T47D (cell line): ENCODE measurements at regions not wholly inside any gene's neighbourhood (a gene's known extent, or its start where the extent isn't known, plus 50 kb on each side); places are given as distances from the start of the nearest gene placed in this dataset.
"Not testable (repeated sequence)": the region's sequence is repeated elsewhere in the genome, so short reads cannot be mapped to it uniquely, and the experiment has no call there.

Experiments
- DNase-seq, 2 experiments: peaks; one replicate each; pipeline versions ENCODE4 v3.0.0 to v3.0.0-alpha.2; 2011 to 2012; ENCODE audit warnings: low read depth in 1 of 2, low spot score in 1 of 2
- JUND ChIP-seq: IDR thresholded peaks from 2 replicates; pipeline ENCODE4 v1.6.1; 2012; ENCODE audit warnings: low read depth
- in situ Hi-C: cut with HindIII; loops from 2 replicates; pipeline ENCODE4 v1.10.0; 2016; ENCODE audit warnings: low sequenced_read_pairs, low pct_unique_long_range_greater_than_20kb

GRCh38 chr2:16363581-16363980 lies 302.1 kb downstream of the CYRIA start:
- DNase-seq, result no peak
- no peak for TF ChIP-seq JUND
- in situ Hi-C loops, result no loop called here

- in situ Hi-C loops, result no loop called here
- TF ChIP-seq JUND, result no peak
- DNase-seq, result no peak
These were observed 303.0 kb downstream of the CYRIA start for GRCh38 chr2:16362611-16363010.

GRCh38 chr2:16361261-16361995 lies 304.2 kb downstream of the CYRIA start:
- no peak for DNase-seq
- no peak for TF ChIP-seq JUND
- in situ Hi-C loops, result no loop called here

GRCh38 chr2:16359961-16360360 lies 305.7 kb downstream of the CYRIA start:
- in situ Hi-C loops, result no loop called here
- DNase-seq, result no peak
- TF ChIP-seq JUND, result no peak

GRCh38 chr2:16357188-16357587 lies 308.4 kb downstream of the CYRIA start:
- DNase-seq, result no peak
- no peak for TF ChIP-seq JUND
- in situ Hi-C loops, result no loop called here

- DNase-seq, result no peak
- TF ChIP-seq JUND, result no peak
- in situ Hi-C loops, result no loop called here
These were observed 314.1 kb downstream of the CYRIA start for GRCh38 chr2:16351541-16351940.

GRCh38 chr2:16351137-16351536 lies 314.5 kb downstream of the CYRIA start:
- in situ Hi-C loops, result no loop called here
- TF ChIP-seq JUND, result no peak

GRCh38 chr2:16350211-16350610 lies 315.4 kb downstream of the CYRIA start:
- no peak for DNase-seq
- TF ChIP-seq JUND, result no peak
- in situ Hi-C loops, result no loop called here

More at GRCh38 chr2:16351137-16351536, 314.5 kb downstream of the CYRIA start:
- no peak for DNase-seq

GRCh38 chr2:16349811-16350210 lies 315.8 kb downstream of the CYRIA start:
- TF ChIP-seq JUND, result no peak
- no peak for DNase-seq
- in situ Hi-C loops, result no loop called here

GRCh38 chr2:16348821-16349515 lies 316.7 kb downstream of the CYRIA start:
- no peak for TF ChIP-seq JUND
- DNase-seq, result no peak
- in situ Hi-C loops, result no loop called here

GRCh38 chr2:16346671-16347070 lies 319.0 kb downstream of the CYRIA start:
- no peak for DNase-seq
- in situ Hi-C loops, result no loop called here
- no peak for TF ChIP-seq JUND

GRCh38 chr2:16345231-16345630 lies 320.4 kb downstream of the CYRIA start:
- in situ Hi-C loops, DNase-seq: not testable (repeated sequence)

GRCh38 chr2:16339206-16339605 lies 326.4 kb downstream of the CYRIA start:
- DNase-seq, result no peak
- in situ Hi-C loops, result no loop called here
- no peak for TF ChIP-seq JUND
